Body of pancreas (tissue), 4 donors: ENCODE measurements at regions not wholly inside any gene's neighbourhood (a gene's known extent, or its start where the extent isn't known, plus 50 kb on each side); places are given as distances from the start of the nearest gene placed in this dataset.

Experiments
- CTCF ChIP-seq, 7 experiments: fragments of 450-650 bp in 4 of 7; fragments of 200-600 bp in 3 of 7; sonication (generic) in 3 of 7; IDR thresholded peaks; one replicate each; pipeline ENCODE4 v1.5.1; 2016 to 2019; ENCODE audit warnings: antibody characterized with exemption in 7 of 7
- POLR2A ChIP-seq, 3 donors: fragments of 450-650 bp; IDR thresholded peaks; one replicate each; pipeline ENCODE4 v1.6.1; 2016; ENCODE audit warnings: antibody characterized with exemption in 3 of 3, mild to moderate bottlenecking in 2 of 3

- TF ChIP-seq CTCF (IDR thresholded peaks at IDR 0.05) (no peak), POLR2A (IDR thresholded peaks at IDR 0.05) (no peak)
Observed at GRCh38 chr10:83701799-83702198, 437.5 kb upstream of the GHITM start.
